Thyroid gland (tissue), 4 donors: ENCODE measurements at regions not wholly inside any gene's neighbourhood (a gene's known extent, or its start where the extent isn't known, plus 50 kb on each side); places are given as distances from the start of the nearest gene placed in this dataset.
"Not testable (repeated sequence)": the region's sequence is repeated elsewhere in the genome, so short reads cannot be mapped to it uniquely, and the experiment has no call there.

Experiments
- CTCF ChIP-seq, 6 experiments: fragments of 200-600 bp in 3 of 6; fragments of 450-650 bp in 3 of 6; sonication (generic) in 3 of 6; IDR thresholded peaks; one replicate each; pipeline ENCODE4 v1.5.1; 2016 to 2019; ENCODE audit warnings: antibody characterized with exemption in 6 of 6, mild to moderate bottlenecking in 2 of 6, inconsistent platforms in 1 of 6, moderate library complexity in 1 of 6
- POLR2A ChIP-seq, 2 donors: fragments of 450-650 bp; IDR thresholded peaks; one replicate each; pipeline ENCODE4 v1.6.1; 2017; ENCODE audit warnings: antibody characterized with exemption in 2 of 2, mild to moderate bottlenecking in 2 of 2, moderate library complexity in 1 of 2

- TF ChIP-seq POLR2A, CTCF (IDR thresholded peaks at IDR 0.05): not testable (repeated sequence)
Measured at GRCh38 chr5:85588268-85588667, 1029.5 kb upstream of the COX7C start.
